ENCODE measurements at regions not wholly inside any gene's neighbourhood (a gene's known extent, or its start where the extent isn't known, plus 50 kb on each side); places are given as distances from the start of the nearest gene placed in this dataset.

DNA sequence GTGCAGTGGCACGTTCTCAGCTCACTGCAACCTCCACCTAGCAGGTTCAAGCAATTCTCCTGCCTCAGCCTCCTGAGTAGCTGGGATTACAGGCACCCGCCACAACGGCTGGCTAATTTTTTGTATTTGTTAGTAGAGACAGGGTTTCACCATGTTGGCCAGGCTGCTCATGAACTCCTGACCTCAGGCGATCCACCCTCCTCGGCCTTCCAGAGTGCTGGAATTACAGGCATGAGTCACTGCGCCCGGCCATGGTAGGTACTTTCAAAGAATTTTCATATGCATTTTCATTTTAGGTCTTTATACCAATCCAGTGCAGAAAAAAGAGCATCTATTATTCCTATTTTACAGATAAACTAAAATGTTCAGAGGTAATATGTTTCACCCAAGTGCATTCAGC, 411.3 kb upstream of the USP15 start:
- Histone ChIP-seq H3K36me3 (ENCODE audit: low read depth) (no peaks in the 10 kb centered on the region), H3K4me2 (no peak overlapping the region), H3K9me3 (ENCODE audit: insufficient read depth, low read depth) (no peaks in the 10 kb centered on the region), H3K79me2 (ENCODE audit: low read depth) (no peaks in the 10 kb centered on the region), H3K4me3 (no peak overlapping the region), H3K4me1 (replicated peaks; ENCODE audit: insufficient read depth) (no peaks in the 10 kb centered on the region), H3K9me2 (ENCODE audit: insufficient read depth) (no peaks in the 10 kb centered on the region), H3F3A (ENCODE audit: insufficient read depth, low read depth) (no peaks in the 10 kb centered on the region), H3K27me3 (ENCODE audit: insufficient read depth, low read depth) (no peaks in the 10 kb centered on the region), H3K27ac (no peak overlapping the region), H4K20me1 (ENCODE audit: insufficient read depth) (no peaks in the 10 kb centered on the region), H2AFZ (no peak overlapping the region)
- ChIA-PET POLR2A (ENCODE audit: unreplicated experiment) (no interaction called here), CTCF (no interaction called here)
- no peak for TF ChIP-seq EZH2 (IDR thresholded peaks at IDR 0.05; ENCODE audit: low read depth)
- TF ChIP-seq, protein P1, sequence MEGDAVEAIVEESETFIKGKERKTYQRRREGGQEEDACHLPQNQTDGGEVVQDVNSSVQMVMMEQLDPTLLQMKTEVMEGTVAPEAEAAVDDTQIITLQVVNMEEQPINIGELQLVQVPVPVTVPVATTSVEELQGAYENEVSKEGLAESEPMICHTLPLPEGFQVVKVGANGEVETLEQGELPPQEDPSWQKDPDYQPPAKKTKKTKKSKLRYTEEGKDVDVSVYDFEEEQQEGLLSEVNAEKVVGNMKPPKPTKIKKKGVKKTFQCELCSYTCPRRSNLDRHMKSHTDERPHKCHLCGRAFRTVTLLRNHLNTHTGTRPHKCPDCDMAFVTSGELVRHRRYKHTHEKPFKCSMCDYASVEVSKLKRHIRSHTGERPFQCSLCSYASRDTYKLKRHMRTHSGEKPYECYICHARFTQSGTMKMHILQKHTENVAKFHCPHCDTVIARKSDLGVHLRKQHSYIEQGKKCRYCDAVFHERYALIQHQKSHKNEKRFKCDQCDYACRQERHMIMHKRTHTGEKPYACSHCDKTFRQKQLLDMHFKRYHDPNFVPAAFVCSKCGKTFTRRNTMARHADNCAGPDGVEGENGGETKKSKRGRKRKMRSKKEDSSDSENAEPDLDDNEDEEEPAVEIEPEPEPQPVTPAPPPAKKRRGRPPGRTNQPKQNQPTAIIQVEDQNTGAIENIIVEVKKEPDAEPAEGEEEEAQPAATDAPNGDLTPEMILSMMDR (conservative IDR thresholded peaks at IDR 0.05), result no peak
- DNase-seq, result no peak
- BruUV-seq (replicated peaks), result no TSS peak
- intact Hi-C loops (cut with micrococcal nuclease; ENCODE audit: unreplicated experiment), result no loop called here

DNA sequence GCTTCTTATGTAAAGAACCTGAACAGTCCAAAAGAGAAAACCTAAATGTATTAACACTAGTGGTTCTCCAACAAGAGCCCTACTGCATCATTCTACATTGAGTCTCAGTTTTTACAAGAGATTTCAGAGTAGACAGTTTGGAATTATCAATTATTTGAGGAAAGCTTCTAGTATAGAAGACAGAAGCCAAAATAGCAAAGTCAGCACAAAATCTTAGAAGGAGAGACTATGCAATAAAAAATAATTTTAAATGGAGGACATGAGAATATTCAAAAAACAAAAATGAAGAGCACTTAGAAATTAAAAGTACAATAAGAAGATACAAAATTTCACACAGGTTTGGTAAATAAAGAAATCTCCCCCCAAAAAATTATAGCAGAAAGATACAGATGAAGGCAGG, 406.3 kb upstream of the USP15 start:
- Histone ChIP-seq H3K9me2 (ENCODE audit: insufficient read depth) (no peaks in the 10 kb centered on the region; the same call in 1 of the 2 replicates), H3K4me3 (no peak overlapping the region), H3K79me2 (ENCODE audit: low read depth) (no peaks in the 10 kb centered on the region), H3F3A (ENCODE audit: insufficient read depth, low read depth) (no peaks in the 10 kb centered on the region), H4K20me1 (ENCODE audit: insufficient read depth) (no peaks in the 10 kb centered on the region), H3K4me1 (replicated peaks; ENCODE audit: insufficient read depth) (no peaks in the 10 kb centered on the region), H3K27me3 (ENCODE audit: insufficient read depth, low read depth) (no peaks in the 10 kb centered on the region), H3K27ac (no peak overlapping the region), H3K4me2 (no peak overlapping the region), H3K36me3 (ENCODE audit: low read depth) (no peaks in the 10 kb centered on the region), H3K9me3 (ENCODE audit: insufficient read depth, low read depth) (no peaks in the 10 kb centered on the region), H2AFZ (no peak overlapping the region)
- intact Hi-C loops (cut with micrococcal nuclease; ENCODE audit: unreplicated experiment), result no loop called here
- no peak for DNase-seq
- TF ChIP-seq, protein P1 (conservative IDR thresholded peaks at IDR 0.05), result no peak
- no peak for TF ChIP-seq EZH2 (IDR thresholded peaks at IDR 0.05; ENCODE audit: low read depth)
- ChIA-PET CTCF (no interaction called here), POLR2A (ENCODE audit: unreplicated experiment) (no interaction called here)
- no TSS peak for BruUV-seq (replicated peaks)

DNA sequence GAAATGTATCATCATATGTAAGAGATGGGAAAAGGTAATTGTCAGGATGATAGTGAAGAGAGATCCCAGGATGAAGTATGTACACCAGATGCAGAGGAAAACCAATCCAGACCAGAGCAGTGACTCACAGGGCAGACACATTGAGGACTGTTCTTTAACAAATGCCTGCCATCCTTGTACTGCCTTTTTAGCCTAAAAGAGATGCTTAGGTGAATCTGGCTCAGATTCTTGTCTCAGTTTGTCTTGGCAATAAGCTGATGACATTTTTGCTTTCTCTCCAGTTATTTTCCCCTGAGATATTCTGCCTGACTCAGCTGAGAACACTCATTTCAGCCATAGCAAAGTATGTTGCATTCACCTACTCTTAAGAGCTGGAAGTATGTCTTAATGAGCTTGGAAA, 405.3 kb upstream of the USP15 start:
- no peak overlapping the region for H2AFZ ChIP-seq
- CTCF ChIA-PET, result no interaction called here
- H3K4me2 ChIP-seq, result no peak overlapping the region
- no peak for TF ChIP-seq EZH2 (IDR thresholded peaks at IDR 0.05; ENCODE audit: low read depth)
- TF ChIP-seq, protein P1 (conservative IDR thresholded peaks at IDR 0.05), result no peak
- H4K20me1 ChIP-seq (ENCODE audit: insufficient read depth), result no peaks in the 10 kb centered on the region
- no peaks in the 10 kb centered on the region for H3K27me3 ChIP-seq (ENCODE audit: insufficient read depth, low read depth)
- DNase-seq, result no peak
- H3F3A ChIP-seq (ENCODE audit: insufficient read depth, low read depth), result no peaks in the 10 kb centered on the region
- BruUV-seq (replicated peaks), result no TSS peak
- H3K36me3 ChIP-seq (ENCODE audit: low read depth), result no peaks in the 10 kb centered on the region
- no peak overlapping the region for H3K4me3 ChIP-seq
- intact Hi-C loops (cut with micrococcal nuclease; ENCODE audit: unreplicated experiment), result no loop called here
- no peaks in the 10 kb centered on the region for H3K79me2 ChIP-seq (ENCODE audit: low read depth)
- H3K4me1 ChIP-seq (replicated peaks; ENCODE audit: insufficient read depth), result no peaks in the 10 kb centered on the region
- no peaks in the 10 kb centered on the region for H3K9me3 ChIP-seq (ENCODE audit: insufficient read depth, low read depth)
- POLR2A ChIA-PET (ENCODE audit: unreplicated experiment), result no interaction called here
- H3K9me2 ChIP-seq (ENCODE audit: insufficient read depth), result no peaks in the 10 kb centered on the region; the same call in 1 of the 2 replicates
- H3K27ac ChIP-seq, result no peak overlapping the region
